ENCODE measurements at regions not wholly inside any gene's neighbourhood (a gene's known extent, or its start where the extent isn't known, plus 50 kb on each side); places are given as distances from the start of the nearest gene placed in this dataset.

DNA sequence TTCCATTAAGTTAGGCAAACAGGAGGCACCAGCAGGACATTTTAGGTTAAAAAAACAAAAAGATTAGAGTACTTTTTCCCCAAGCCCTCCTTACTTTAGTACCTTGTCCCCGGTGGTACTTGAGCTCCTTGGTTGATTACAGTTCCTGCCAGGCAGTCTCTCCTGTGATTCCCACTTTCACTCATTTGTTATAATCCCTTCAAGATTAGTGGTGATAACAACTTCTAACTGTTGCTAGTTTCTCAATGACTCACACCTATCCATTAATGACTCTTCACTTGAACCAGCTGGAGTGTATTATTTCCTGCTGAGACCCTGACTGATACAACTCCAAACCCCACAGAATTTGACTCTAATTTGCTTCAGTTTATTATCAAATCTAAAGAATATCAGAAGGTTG is 765.0 kb upstream of the DIAPH2 start:
- intact Hi-C loops (cut with DNase I) = no loop called here
- Histone ChIP-seq H3K27ac (no peak overlapping the region), H3K4me1 (no peaks in the 10 kb centered on the region), H3K4me3 (replicated peaks in 1 of 3) (no peak overlapping the region), H3K9me3 (no peaks in the 10 kb centered on the region), H3K27me3 (no peaks in the 10 kb centered on the region), H3K36me3 (no peaks in the 10 kb centered on the region)
- no peak for DNase-seq
- 42 to 53% methylated on average over 1 of the region's 1 CpG for WGBS, 2 donors
- no peak for TF ChIP-seq CTCF (IDR thresholded peaks at IDR 0.05)
- TF ChIP-seq POLR2A (IDR thresholded peaks at IDR 0.05) = no peak

GRCh38 chrX:95945528-95945927 is 739.1 kb upstream of the DIAPH2 start:
- no peak for DNase-seq
- WGBS, 2 donors = 89 to 93% methylated on average over 2 of the region's 2 CpGs
- intact Hi-C loops (cut with DNase I) = no loop called here

DNA sequence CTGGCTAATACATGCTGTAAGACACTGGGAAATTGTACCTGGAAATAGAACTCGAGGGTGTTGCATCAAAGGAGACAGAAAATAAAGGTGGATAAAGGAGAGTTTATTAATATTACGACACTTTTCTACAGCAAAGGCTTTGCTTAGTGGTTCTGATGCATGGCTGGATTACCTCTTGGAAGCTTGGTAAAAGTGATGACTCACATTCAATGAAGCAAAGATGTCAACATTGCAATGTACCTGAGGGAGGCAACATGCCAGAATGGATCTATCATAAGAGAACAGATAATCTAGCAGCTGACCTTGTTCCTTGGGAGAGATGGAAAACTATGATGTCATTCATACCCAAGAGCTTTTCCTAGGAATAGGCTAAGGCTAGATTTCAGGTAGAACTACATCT is 735.1 kb upstream of the DIAPH2 start:
- no peak for DNase-seq
- intact Hi-C loops (cut with DNase I) = no loop called here

More at GRCh38 chrX:95945528-95945927, 739.1 kb upstream of the DIAPH2 start:
- Histone ChIP-seq H3K27me3 (no peaks in the 10 kb centered on the region), H3K36me3 (no peaks in the 10 kb centered on the region), H3K4me1 (no peaks in the 10 kb centered on the region), H3K9me3 (no peaks in the 10 kb centered on the region), H3K4me3 (replicated peaks in 1 of 3) (no peak overlapping the region), H3K27ac (no peak overlapping the region)
- TF ChIP-seq CTCF (IDR thresholded peaks at IDR 0.05) (no peak), POLR2A (IDR thresholded peaks at IDR 0.05) (no peak)

GRCh38 chrX:95950679-95951078 is 734.0 kb upstream of the DIAPH2 start:
- Histone ChIP-seq H3K27me3 (no peaks in the 10 kb centered on the region), H3K9me3 (no peaks in the 10 kb centered on the region), H3K4me3 (replicated peaks in 1 of 3) (no peak overlapping the region), H3K4me1 (no peaks in the 10 kb centered on the region), H3K27ac (no peak overlapping the region), H3K36me3 (no peaks in the 10 kb centered on the region)
- intact Hi-C loops (cut with DNase I) = no loop called here
- no peak for TF ChIP-seq CTCF (IDR thresholded peaks at IDR 0.05)
- TF ChIP-seq POLR2A (IDR thresholded peaks at IDR 0.05) = no peak
- no peak for DNase-seq
- WGBS, 2 donors = 79 to 83% methylated on average over 1 of the region's 1 CpG

More for the DNA sequence above, 735.1 kb upstream of the DIAPH2 start:
- no peaks in the 10 kb centered on the region for H3K36me3 ChIP-seq
- H3K9me3 ChIP-seq = no peaks in the 10 kb centered on the region
- no peaks in the 10 kb centered on the region for H3K4me1 ChIP-seq
- H3K27ac ChIP-seq = no peak overlapping the region
- no peak for TF ChIP-seq CTCF (IDR thresholded peaks at IDR 0.05)
- no peak for TF ChIP-seq POLR2A (IDR thresholded peaks at IDR 0.05)
- 71 to 74% methylated on average over 2 of the region's 2 CpGs for WGBS, 2 donors
- H3K4me3 ChIP-seq (replicated peaks in 1 of 3) = no peak overlapping the region
- H3K27me3 ChIP-seq = no peaks in the 10 kb centered on the region

DNA sequence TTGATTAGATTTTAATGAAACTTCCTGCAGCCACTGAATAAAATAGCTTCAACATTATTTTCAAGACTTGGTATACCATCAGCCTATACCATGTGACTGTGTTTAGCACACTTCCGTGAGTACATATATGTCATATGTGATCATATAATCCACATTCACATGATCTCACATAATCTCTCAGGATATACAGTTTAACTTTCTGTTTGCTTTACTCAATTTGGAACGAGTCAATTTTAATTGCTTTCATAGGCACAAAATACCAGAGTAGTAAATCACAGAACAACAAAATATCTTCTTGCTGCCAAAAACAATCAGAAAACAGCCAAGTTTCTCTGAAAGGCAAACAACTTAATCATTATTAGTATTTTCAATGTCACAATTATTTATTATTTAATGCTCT is 731.1 kb upstream of the DIAPH2 start:
- Histone ChIP-seq H3K4me3 (replicated peaks in 1 of 3) (no peak overlapping the region), H3K9me3 (no peaks in the 10 kb centered on the region), H3K36me3 (no peaks in the 10 kb centered on the region), H3K27me3 (no peaks in the 10 kb centered on the region), H3K27ac (no peak overlapping the region), H3K4me1 (no peaks in the 10 kb centered on the region)
- no peak for TF ChIP-seq POLR2A (IDR thresholded peaks at IDR 0.05)
- no peak for TF ChIP-seq CTCF (IDR thresholded peaks at IDR 0.05)
- 59 to 76% methylated on average over 2 of the region's 2 CpGs for WGBS, 2 donors
- no peak for DNase-seq
- intact Hi-C loops (cut with DNase I) = no loop called here
